H1 (cell line): ENCODE measurements at regions not wholly inside any gene's neighbourhood (a gene's known extent, or its start where the extent isn't known, plus 50 kb on each side); places are given as distances from the start of the nearest gene placed in this dataset.

Experiments used
- CTCF ChIA-PET: fragments of 300-600 bp; sonication (Branson Sonifier 250); formaldehyde crosslinking; loops from one replicate; lab custom pipeline; 2021; ENCODE audit not compliant: partially characterized antibody; lab: Charles Lee
- POLR2A ChIA-PET: fragments of 300-600 bp; sonication (Branson Sonifier 250); formaldehyde crosslinking; loops from one replicate; lab custom pipeline; 2021; ENCODE audit warnings: inconsistent platforms; ENCODE audit not compliant: partially characterized antibody; lab: Charles Lee
- DNase-seq, 2 experiments: peaks; one replicate each; pipeline versions ENCODE4 v3.0.0 to v3.0.0-alpha.2; 2010 to 2022; ENCODE audit warnings: low spot score in 2 of 2, low read depth in 1 of 2, mixed read lengths in 1 of 2
- FAIRE-seq: peaks from 2 replicates; lab custom pipeline; 2011; peaks lifted over from hg19 to GRCh38; lab: Jason Lieb, UNC
- H2AFZ ChIP-seq: 2 replicates; pipeline ENCODE4 v1.8.1; 2012; ENCODE audit warnings: low read length, inconsistent platforms
- H2AK5ac ChIP-seq: 2 replicates; pipeline ENCODE4 v1.6.1; 2013; ENCODE audit warnings: low read depth, low read length
- H2BK120ac ChIP-seq: replicated peaks from 2 replicates; pipeline ENCODE3; 2013; ENCODE audit warnings: low read depth, low read length, inconsistent platforms
- H2BK12ac ChIP-seq: 2 replicates; pipeline ENCODE4 v1.6.1; 2013; ENCODE audit warnings: low read depth, low read length
- H2BK15ac ChIP-seq: 2 replicates; pipeline ENCODE4 v1.6.1; 2013; ENCODE audit warnings: low read length
- H2BK20ac ChIP-seq: 2 replicates; pipeline ENCODE4 v1.6.1; 2013; ENCODE audit warnings: low read length
- H2BK5ac ChIP-seq: 2 replicates; pipeline ENCODE4 v1.6.1; 2013; ENCODE audit warnings: low read depth, low read length
- H3K14ac ChIP-seq: 2 replicates; pipeline ENCODE4 v1.6.1; 2013; ENCODE audit warnings: inconsistent platforms; ENCODE audit not compliant: insufficient read length
- H3K18ac ChIP-seq: 2 replicates; pipeline ENCODE4 v1.6.1; 2013; ENCODE audit warnings: low read length; ENCODE audit errors: extremely low read depth
- H3K23ac ChIP-seq: 2 replicates; pipeline ENCODE4 v1.6.1; 2013; ENCODE audit warnings: inconsistent platforms; ENCODE audit not compliant: insufficient read length
- H3K23me2 ChIP-seq: 2 replicates; pipeline ENCODE4 v1.6.1; 2013; ENCODE audit warnings: low read depth, low read length
- H3K27ac ChIP-seq: 2 replicates; pipeline ENCODE4 v1.6.1; 2011; ENCODE audit warnings: low read depth, low read length, inconsistent platforms
- H3K27me3 ChIP-seq, 4 experiments: replicated peaks in 1 of 4; 1 replicate in 1 of 4; 2 replicates in 3 of 4; pipeline versions ENCODE4 v1.6.1 to v1.8.1; 2011 to 2013; ENCODE audit warnings: low read length in 3 of 4, mild to moderate bottlenecking in 3 of 4, inconsistent platforms in 2 of 4, mixed read lengths in 2 of 4, moderate library complexity in 1 of 4; ENCODE audit not compliant: control insufficient read depth in 3 of 4, insufficient read depth in 3 of 4; ENCODE audit errors: extremely low read depth in 1 of 4
- H3K36me3 ChIP-seq, 4 experiments: 2 replicates each; pipeline versions ENCODE4 v1.6.1 to v1.8.1; 2011 to 2013; ENCODE audit warnings: mild to moderate bottlenecking in 4 of 4, low read length in 3 of 4, moderate library complexity in 2 of 4, control low read depth in 1 of 4, inconsistent platforms in 1 of 4; ENCODE audit not compliant: insufficient read depth in 4 of 4, control insufficient read depth in 2 of 4
- H3K4ac ChIP-seq: replicated peaks from 2 replicates; pipeline ENCODE3; 2013; ENCODE audit warnings: low read length, low read depth, mixed read lengths, inconsistent platforms; ENCODE audit not compliant: insufficient read length
- H3K4me1 ChIP-seq, 4 experiments: replicated peaks in 1 of 4; 1 replicate in 1 of 4; 2 replicates in 3 of 4; pipeline versions ENCODE4 v1.6.1 to v1.8.1; 2011 to 2013; ENCODE audit warnings: low read length in 3 of 4, inconsistent platforms in 2 of 4, mixed read lengths in 1 of 4; ENCODE audit not compliant: insufficient read depth in 4 of 4, control insufficient read depth in 3 of 4
- H3K4me2 ChIP-seq, 2 experiments: 2 replicates each; pipeline versions ENCODE4 v1.6.1 to v1.8.1; 2011 to 2013; ENCODE audit warnings: low read depth in 2 of 2, low read length in 2 of 2, control low read depth in 1 of 2, inconsistent platforms in 1 of 2, mild to moderate bottlenecking in 1 of 2; ENCODE audit not compliant: insufficient read depth in 1 of 2
- H3K4me3 ChIP-seq, 4 experiments: fragments of 200-600, 300-600 bp in 1 of 4; sonication (generic), shearing (Covaris generic), sonication (Bioruptor Twin) in 1 of 4; 2 replicates each; pipeline versions ENCODE4 v1.5.1 to v1.8.1; 2011 to 2016; ENCODE audit warnings: low read length in 4 of 4, low read depth in 3 of 4, control low read depth in 2 of 4, inconsistent platforms in 2 of 4, mild to moderate bottlenecking in 2 of 4, mixed read lengths in 1 of 4, moderate library complexity in 1 of 4; ENCODE audit not compliant: insufficient read depth in 2 of 4; ENCODE audit errors: extremely low read depth in 1 of 4
- H3K56ac ChIP-seq: replicated peaks from 2 replicates; pipeline ENCODE3; 2013; ENCODE audit warnings: low read depth, mild to moderate bottlenecking, mixed read lengths, low read length, inconsistent platforms; ENCODE audit not compliant: insufficient read length
- H3K79me1 ChIP-seq: 2 replicates; pipeline ENCODE4 v1.6.1; 2013; ENCODE audit warnings: low read depth, low read length, control low read depth
- H3K79me2 ChIP-seq, 2 experiments: 2 replicates each; pipeline versions ENCODE4 v1.6.1 to v1.8.1; 2012 to 2013; ENCODE audit warnings: low read length in 2 of 2, mild to moderate bottlenecking in 2 of 2, inconsistent platforms in 1 of 2; ENCODE audit not compliant: insufficient read depth in 2 of 2, control insufficient read depth in 1 of 2
- H3K9ac ChIP-seq, 4 experiments: replicated peaks in 1 of 4; 1 replicate in 1 of 4; 2 replicates in 3 of 4; pipeline versions ENCODE4 v1.6.1 to v1.8.1; 2011 to 2013; ENCODE audit warnings: low read depth in 3 of 4, low read length in 3 of 4, control low read depth in 2 of 4, mild to moderate bottlenecking in 2 of 4, moderate library complexity in 2 of 4, inconsistent platforms in 1 of 4; ENCODE audit errors: extremely low read depth in 1 of 4
- H3K9me3 ChIP-seq, 2 experiments: 2 replicates each; pipeline versions ENCODE4 v1.6.1 to v1.8.1; 2012 to 2013; ENCODE audit warnings: mild to moderate bottlenecking in 2 of 2, moderate library complexity in 2 of 2, control low read depth in 1 of 2, inconsistent platforms in 1 of 2, low read depth in 1 of 2, low read length in 1 of 2, mixed read lengths in 1 of 2; ENCODE audit not compliant: insufficient read depth in 2 of 2
- H4K20me1 ChIP-seq, 2 experiments: replicated peaks in 1 of 2; 2 replicates each; pipeline versions ENCODE3 to v1.8.1; 2011 to 2013; ENCODE audit warnings: inconsistent platforms in 2 of 2, low read length in 2 of 2, mild to moderate bottlenecking in 1 of 2; ENCODE audit not compliant: insufficient read depth in 2 of 2, control insufficient read depth in 1 of 2
- H4K5ac ChIP-seq: 2 replicates; pipeline ENCODE4 v1.6.1; 2013; ENCODE audit warnings: low read length, low read depth, mixed read lengths, inconsistent platforms; ENCODE audit not compliant: insufficient read length
- H4K8ac ChIP-seq: 2 replicates; pipeline ENCODE4 v1.8.0; 2013; ENCODE audit warnings: mild to moderate bottlenecking, moderate library complexity, low read length, inconsistent platforms; ENCODE audit not compliant: insufficient read depth; ENCODE audit errors: extremely low read depth
- H4K91ac ChIP-seq: replicated peaks from 2 replicates; pipeline ENCODE3; 2013; ENCODE audit warnings: low read length, mixed read lengths, inconsistent platforms; ENCODE audit not compliant: insufficient read length
- CBX5 ChIP-seq: fragments of 300-800, 300-1000 bp; sonication (generic); IDR thresholded peaks from 2 replicates; pipeline ENCODE4 v1.7.1; 2016; ENCODE audit warnings: antibody characterized with exemption, low read length, low read depth
- CEBPB ChIP-seq: IDR thresholded peaks from 2 replicates; pipeline ENCODE4 v1.6.1; 2012; ENCODE audit warnings: low read depth, low read length
- FOSL1 ChIP-seq: IDR thresholded peaks from 2 replicates; pipeline ENCODE4 v1.6.1; 2011; ENCODE audit warnings: mild to moderate bottlenecking, low read depth, low read length, moderate library complexity; ENCODE audit not compliant: insufficient read depth
- JUND ChIP-seq: IDR thresholded peaks from 2 replicates; pipeline ENCODE4 v1.6.1; 2011; ENCODE audit warnings: mild to moderate bottlenecking, improper control_type of control experiment, low read length
- MAFK ChIP-seq: IDR thresholded peaks from 2 replicates; pipeline ENCODE4 v1.6.1; 2012; ENCODE audit warnings: low read depth, mild to moderate bottlenecking, improper control_type of control experiment, low read length
- POLR2A ChIP-seq, 2 experiments: IDR thresholded peaks; 1 replicate in 1 of 2; 2 replicates in 1 of 2; pipeline ENCODE4 v1.6.1; 2011; ENCODE audit warnings: low read depth in 2 of 2, low read length in 2 of 2, mild to moderate bottlenecking in 2 of 2; ENCODE audit errors: control extremely low read depth in 1 of 2
- RAD21 ChIP-seq, 2 experiments: IDR thresholded peaks in 1 of 2; conservative IDR thresholded peaks in 1 of 2; 2 replicates each; pipeline ENCODE4 v1.6.1; 2011; ENCODE audit warnings: low read depth in 2 of 2, low read length in 2 of 2, improper control_type of control experiment in 1 of 2, inconsistent platforms in 1 of 2, mild to moderate bottlenecking in 1 of 2, moderate library complexity in 1 of 2
- SIN3A ChIP-seq, 2 experiments: IDR thresholded peaks in 1 of 2; conservative IDR thresholded peaks in 1 of 2; 2 replicates each; pipeline ENCODE4 v1.6.1; 2011 to 2012; ENCODE audit warnings: low read length in 2 of 2, improper control_type of control experiment in 1 of 2, low read depth in 1 of 2, mild to moderate bottlenecking in 1 of 2
- SP2 ChIP-seq: IDR thresholded peaks from 2 replicates; pipeline ENCODE4 v1.6.1; 2012; ENCODE audit warnings: mild to moderate bottlenecking, low read length, inconsistent platforms
- SP4 ChIP-seq: IDR thresholded peaks from 2 replicates; pipeline ENCODE4 v1.6.1; 2012; ENCODE audit warnings: low read length, inconsistent platforms
- TCF12 ChIP-seq: IDR thresholded peaks from 2 replicates; pipeline ENCODE4 v1.6.1; 2011; ENCODE audit warnings: low read depth, mild to moderate bottlenecking, low read length
- WGBS, 2 experiments: shearing (Covaris generic) in 1 of 2; methylation state at CpG; one replicate each; pipeline versions ENCODE4 v1.1.6 to v1.1.7; 2013 to 2015; ENCODE audit warnings: low lambda C conversion rate in 2 of 2, mixed read lengths in 2 of 2, inconsistent platforms in 1 of 2, low coverage in 1 of 2, missing lambda C conversion rate in 1 of 2; ENCODE audit not compliant: insufficient replicate concordance in 2 of 2, insufficient coverage in 1 of 2, insufficient read length in 1 of 2; ENCODE audit errors: extremely low coverage in 1 of 2, missing lambda C conversion rate in 1 of 2; 5-methylcytosine and 5-hydroxymethylcytosine counted together
- TF ChIP-seq, protein P1 (sequence below): IDR thresholded peaks from 2 replicates; pipeline ENCODE4 v1.6.1; 2011; ENCODE audit warnings: low read length, improper control_type of control experiment
- TF ChIP-seq, protein P2 (sequence below): IDR thresholded peaks from 2 replicates; pipeline ENCODE4 v1.6.1; 2012; ENCODE audit warnings: low read length, inconsistent platforms

DNA sequence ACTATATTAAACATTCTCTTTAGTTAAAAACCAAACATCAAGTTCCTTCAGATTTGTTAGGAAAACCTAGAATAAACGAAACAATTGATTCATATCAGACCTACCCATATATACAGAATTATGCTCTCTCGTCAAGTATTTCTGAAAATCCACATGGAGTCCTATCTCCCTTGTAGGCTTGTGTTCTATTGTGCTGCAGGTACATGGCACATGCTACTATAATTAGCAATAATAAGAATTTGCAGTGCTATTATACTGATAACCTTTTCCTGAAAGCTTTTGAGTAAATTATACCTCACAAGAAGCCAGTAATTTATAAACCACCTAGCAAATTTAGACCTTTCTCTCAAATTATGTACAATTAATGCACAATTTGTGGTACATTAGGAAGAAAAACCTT, 158.6 kb upstream of the STK17B start:
- Histone ChIP-seq H3K4me1 (no peaks in the 10 kb centered on the region), H2BK5ac (no peak overlapping the region), H4K20me1 (no peaks in the 10 kb centered on the region), H3K56ac (no peak overlapping the region), H2AFZ (no peak overlapping the region), H3K18ac (no peak overlapping the region), H3K9ac (no peak overlapping the region), H2BK20ac (no peak overlapping the region), H3K9me3 (no peaks in the 10 kb centered on the region), H3K4me3 (no peak overlapping the region), H2BK15ac (no peak overlapping the region), H3K23me2 (no peaks in the 10 kb centered on the region), H2BK120ac (no peak overlapping the region), H2AK5ac (no peak overlapping the region), H3K27ac (no peak overlapping the region), H2BK12ac (no peak overlapping the region), H4K8ac (no peak overlapping the region), H4K5ac (no peak overlapping the region), H3K4me2 (no peak overlapping the region), H4K91ac (no peak overlapping the region), H3K14ac (no peak overlapping the region), H3K23ac (no peak overlapping the region), H3K79me2 (no peaks in the 10 kb centered on the region), H3K27me3 (peaks cover 0 to 1% (median 0%) of the 10 kb centered on the region in 4 experiments; a peak in 1 of 7 replicates), H3K36me3 (no peaks in the 10 kb centered on the region), H3K79me1 (no peaks in the 10 kb centered on the region), H3K4ac (no peak overlapping the region)
- ChIA-PET CTCF (interaction anchor here (1.2 to 1.6 kb wide), 2 partner anchors 8 to 251 kb away, joined by 3 to 4 read pairs; no protein-coding TSS in a partner anchor), POLR2A (no interaction called here)
- DNase-seq (no peak), FAIRE-seq (no peak)
- WGBS, 2 experiments: 90% methylated on average over 2 of the region's 2 CpGs; no CpG with 5 or more reads in 1 of the 2 experiments
- no peak for TF ChIP-seq JUND
- no peak for TF ChIP-seq TCF12
- TF ChIP-seq CEBPB: no peak
- no peak for TF ChIP-seq SP2
- no peak for TF ChIP-seq FOSL1
- TF ChIP-seq MAFK: no peak
- TF ChIP-seq POLR2A (IDR thresholded peaks at IDR 0.05; ENCODE audit: control extremely low read depth in 1 of 2, low read depth in 2 of 2, low read length in 2 of 2): no peak
- TF ChIP-seq SP4: no peak
- TF ChIP-seq, protein P1, sequence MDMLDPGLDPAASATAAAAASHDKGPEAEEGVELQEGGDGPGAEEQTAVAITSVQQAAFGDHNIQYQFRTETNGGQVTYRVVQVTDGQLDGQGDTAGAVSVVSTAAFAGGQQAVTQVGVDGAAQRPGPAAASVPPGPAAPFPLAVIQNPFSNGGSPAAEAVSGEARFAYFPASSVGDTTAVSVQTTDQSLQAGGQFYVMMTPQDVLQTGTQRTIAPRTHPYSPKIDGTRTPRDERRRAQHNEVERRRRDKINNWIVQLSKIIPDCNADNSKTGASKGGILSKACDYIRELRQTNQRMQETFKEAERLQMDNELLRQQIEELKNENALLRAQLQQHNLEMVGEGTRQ: no peak
- TF ChIP-seq RAD21 (IDR thresholded peaks at IDR 0.05 in 1 of 2, conservative IDR thresholded peaks at IDR 0.05 in 1 of 2; ENCODE audit: low read depth in 2 of 2, low read length in 2 of 2): no peak
- TF ChIP-seq, protein P2, sequence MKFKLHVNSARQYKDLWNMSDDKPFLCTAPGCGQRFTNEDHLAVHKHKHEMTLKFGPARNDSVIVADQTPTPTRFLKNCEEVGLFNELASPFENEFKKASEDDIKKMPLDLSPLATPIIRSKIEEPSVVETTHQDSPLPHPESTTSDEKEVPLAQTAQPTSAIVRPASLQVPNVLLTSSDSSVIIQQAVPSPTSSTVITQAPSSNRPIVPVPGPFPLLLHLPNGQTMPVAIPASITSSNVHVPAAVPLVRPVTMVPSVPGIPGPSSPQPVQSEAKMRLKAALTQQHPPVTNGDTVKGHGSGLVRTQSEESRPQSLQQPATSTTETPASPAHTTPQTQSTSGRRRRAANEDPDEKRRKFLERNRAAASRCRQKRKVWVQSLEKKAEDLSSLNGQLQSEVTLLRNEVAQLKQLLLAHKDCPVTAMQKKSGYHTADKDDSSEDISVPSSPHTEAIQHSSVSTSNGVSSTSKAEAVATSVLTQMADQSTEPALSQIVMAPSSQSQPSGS: no peak
- no peak for TF ChIP-seq SIN3A (conservative IDR thresholded peaks at IDR 0.05 in 1 of 2, IDR thresholded peaks at IDR 0.05 in 1 of 2; ENCODE audit: low read depth in 1 of 2, low read length in 2 of 2)
- no peak for TF ChIP-seq CBX5
